Activated T-cell treated with anti-CD3 and anti-CD28 coated beads, Interleukin-2, amount 50 U/mL, for 24 hours (primary cell): ENCODE measurements at regions not wholly inside any gene's neighbourhood (a gene's known extent, or its start where the extent isn't known, plus 50 kb on each side); places are given as distances from the start of the nearest gene placed in this dataset.
A peak's percentile ranks its signal among the peaks of the same experiment; 100 is the strongest.
"Not testable (repeated sequence)": the region's sequence is repeated elsewhere in the genome, so short reads cannot be mapped to it uniquely, and the experiment has no call there.

Source experiments
- DNase-seq: peaks from one replicate; pipeline ENCODE4 v3.0.0-alpha.2; 2020
- H3K27ac Mint-ChIP-seq: 2 replicates; pipeline ENCODE4 v1.8.0; 2020; ENCODE audit warnings: mild to moderate bottlenecking, mixed read lengths
- H3K27me3 Mint-ChIP-seq: 2 replicates; pipeline ENCODE4 v1.8.0; 2020; ENCODE audit warnings: mixed read lengths
- H3K36me3 Mint-ChIP-seq: 2 replicates; pipeline ENCODE4 v1.8.0; 2020; ENCODE audit warnings: low read depth, mixed read lengths
- H3K4me1 Mint-ChIP-seq: 2 replicates; pipeline ENCODE4 v1.8.0; 2020; ENCODE audit warnings: low read depth, mixed read lengths
- H3K4me3 Mint-ChIP-seq: 2 replicates; pipeline ENCODE4 v1.8.0; 2020; ENCODE audit warnings: mild to moderate bottlenecking, moderate library complexity, mixed read lengths
- H3K9me3 Mint-ChIP-seq: 2 replicates; pipeline ENCODE4 v1.8.0; 2020; ENCODE audit warnings: mixed read lengths

DNA sequence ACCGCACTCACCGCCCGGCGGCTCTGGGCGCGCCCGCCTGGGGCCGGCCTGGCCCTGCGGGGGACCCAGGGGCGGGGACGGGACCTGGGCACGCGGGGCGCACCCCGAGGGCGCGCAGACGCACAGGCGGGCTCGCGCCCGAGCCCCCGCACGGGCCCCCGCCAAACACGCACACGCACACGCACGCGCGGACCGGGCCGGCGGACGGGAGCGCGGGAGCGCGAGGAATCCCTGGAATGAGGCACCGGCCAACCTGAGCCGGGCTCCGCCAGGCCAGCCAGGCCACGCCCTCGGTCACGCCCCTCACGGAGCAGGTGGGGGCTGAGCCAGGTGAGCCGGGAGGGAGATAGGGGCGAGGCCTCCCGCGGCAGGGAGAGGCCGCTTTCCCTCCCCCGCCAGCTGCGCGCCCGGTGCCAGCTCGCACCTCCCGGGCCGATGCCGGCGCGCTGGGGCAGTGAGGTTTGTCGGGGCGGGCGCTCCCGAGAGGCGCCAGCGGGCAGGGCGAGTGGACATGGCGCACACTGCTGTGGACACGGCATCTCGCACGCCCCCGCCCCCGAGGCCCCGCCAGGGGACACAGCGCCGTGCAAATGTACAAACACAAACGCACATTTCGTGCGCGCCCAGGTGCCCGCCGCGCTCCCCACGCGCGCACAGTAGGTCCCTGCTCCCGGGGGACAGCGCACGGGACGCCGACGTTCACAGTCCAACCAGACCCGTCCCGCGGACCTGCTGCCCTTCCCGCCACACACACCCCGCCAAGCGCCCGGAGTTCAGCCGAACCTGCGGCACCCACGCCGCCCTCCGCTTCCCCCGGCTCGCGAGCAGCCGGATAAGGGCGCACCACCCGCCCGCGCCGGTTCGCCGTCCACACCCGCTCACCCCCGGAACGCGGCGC lies 75.9 kb upstream of the VGLL4 start:
- H3K27me3 Mint-ChIP-seq, result peaks cover 20% of the 10 kb centered on the region
- peak; percentile 84 for DNase-seq
- H3K4me3 Mint-ChIP-seq, result peak overlapping the region; percentile 85
- H3K36me3 Mint-ChIP-seq, result peaks cover 8% of the 10 kb centered on the region
- no peaks in the 10 kb centered on the region for H3K9me3 Mint-ChIP-seq
- no peak overlapping the region for H3K27ac Mint-ChIP-seq
- peaks cover 29% of the 10 kb centered on the region for H3K4me1 Mint-ChIP-seq

DNA sequence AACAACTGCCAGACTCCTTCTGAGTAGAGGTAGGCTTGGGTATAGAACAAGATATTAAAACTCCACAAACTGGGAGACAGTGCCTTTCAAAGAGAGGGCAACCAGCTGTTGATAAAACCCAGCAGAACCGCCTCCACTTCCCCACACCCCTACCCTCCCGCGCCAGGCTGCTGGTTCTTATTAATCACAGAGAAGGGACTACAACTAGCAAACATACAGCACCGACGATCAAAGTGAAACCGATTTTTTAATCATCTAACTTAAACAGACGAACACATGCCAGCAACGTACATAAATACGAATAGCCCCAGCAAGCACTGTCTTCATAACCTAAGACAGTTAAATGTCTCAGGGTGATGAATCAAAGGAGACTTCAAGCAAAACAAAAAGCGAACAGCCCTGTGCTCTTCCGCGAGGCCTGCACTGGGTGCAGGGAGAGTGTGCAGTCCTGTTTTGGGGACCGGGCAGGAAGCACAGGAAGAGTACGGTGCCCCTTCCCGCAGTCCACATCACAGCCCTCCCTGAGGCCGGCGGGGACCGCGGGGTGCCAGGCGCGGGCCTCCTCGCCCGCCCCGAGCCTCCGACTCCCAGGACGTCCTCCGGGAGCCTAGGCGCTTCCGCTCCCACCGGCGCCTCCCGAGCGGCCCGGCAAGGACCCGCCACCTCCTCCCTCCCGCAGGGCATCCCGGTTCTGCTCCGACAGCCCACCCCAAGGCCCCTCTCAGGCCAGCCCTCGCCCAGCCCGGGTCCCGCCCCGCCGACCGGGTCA lies 75.1 kb upstream of the VGLL4 start:
- peaks cover 28% of the 10 kb centered on the region for H3K4me1 Mint-ChIP-seq
- H3K27me3 Mint-ChIP-seq, result peaks cover 18% of the 10 kb centered on the region
- H3K27ac Mint-ChIP-seq, result peak overlapping the region; percentile 95
- DNase-seq, result peak; percentile 59
- H3K4me3 Mint-ChIP-seq, result peak overlapping the region; percentile 85
- no peaks in the 10 kb centered on the region for H3K9me3 Mint-ChIP-seq
- peaks cover 8% of the 10 kb centered on the region for H3K36me3 Mint-ChIP-seq

DNA sequence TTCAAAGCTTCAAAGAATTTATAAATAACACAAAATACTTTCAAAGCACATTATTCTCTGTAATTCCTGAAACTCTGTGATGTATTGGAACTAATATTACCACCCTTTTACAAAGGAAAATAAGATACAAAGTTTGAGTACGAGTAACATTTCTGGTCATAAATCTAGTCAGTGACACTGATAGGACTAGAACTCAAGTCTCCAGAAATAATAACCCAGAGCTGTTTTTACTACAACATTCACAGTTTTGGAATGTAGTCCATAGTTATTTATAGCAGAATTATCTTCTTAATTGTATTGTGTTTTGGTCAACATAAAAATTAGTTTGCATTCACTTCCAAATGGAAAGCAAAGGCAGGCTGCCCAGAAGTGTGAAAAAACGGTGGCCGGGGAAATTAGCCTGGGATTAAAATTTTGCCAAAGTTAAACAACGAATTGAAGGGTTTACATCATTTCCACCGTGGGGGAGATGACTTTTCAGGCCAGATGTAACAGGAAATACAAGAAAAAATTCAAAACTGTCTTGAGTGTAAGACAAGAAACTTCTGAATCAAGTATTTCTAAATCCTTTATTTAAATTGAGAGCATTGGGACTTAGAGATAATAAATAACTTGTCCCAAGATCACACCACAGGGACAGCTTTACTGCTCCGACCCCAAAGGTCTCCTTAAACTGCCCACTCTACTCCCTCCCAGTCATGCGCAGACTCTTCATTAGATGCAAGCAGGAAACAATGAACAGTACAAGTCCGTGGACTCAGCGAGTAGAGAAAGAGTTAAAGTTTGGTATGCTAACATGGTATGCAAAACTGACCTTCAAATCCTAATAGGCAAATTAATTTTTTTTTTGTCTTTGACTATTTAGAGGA lies 74.3 kb upstream of the VGLL4 start:
- DNase-seq, result no peak
- Mint-ChIP-seq H3K4me1 (peaks cover 28% of the 10 kb centered on the region), H3K4me3 (peak overlapping the region; percentile 85), H3K9me3 (no peaks in the 10 kb centered on the region), H3K36me3 (peaks cover 8% of the 10 kb centered on the region), H3K27ac (peak overlapping the region; percentile 95), H3K27me3 (peaks cover 18% of the 10 kb centered on the region)

- H3K27me3 Mint-ChIP-seq, result peaks cover 18% of the 10 kb centered on the region
- no peak overlapping the region for H3K4me3 Mint-ChIP-seq
- H3K4me1 Mint-ChIP-seq, result peaks cover 28% of the 10 kb centered on the region
- H3K9me3 Mint-ChIP-seq, result no peaks in the 10 kb centered on the region
- H3K27ac Mint-ChIP-seq, result no peak overlapping the region
- H3K36me3 Mint-ChIP-seq, result peaks cover 8% of the 10 kb centered on the region
- DNase-seq, result no peak
Observed at GRCh38 chr3:11717301-11717700, 73.6 kb upstream of the VGLL4 start.

DNA sequence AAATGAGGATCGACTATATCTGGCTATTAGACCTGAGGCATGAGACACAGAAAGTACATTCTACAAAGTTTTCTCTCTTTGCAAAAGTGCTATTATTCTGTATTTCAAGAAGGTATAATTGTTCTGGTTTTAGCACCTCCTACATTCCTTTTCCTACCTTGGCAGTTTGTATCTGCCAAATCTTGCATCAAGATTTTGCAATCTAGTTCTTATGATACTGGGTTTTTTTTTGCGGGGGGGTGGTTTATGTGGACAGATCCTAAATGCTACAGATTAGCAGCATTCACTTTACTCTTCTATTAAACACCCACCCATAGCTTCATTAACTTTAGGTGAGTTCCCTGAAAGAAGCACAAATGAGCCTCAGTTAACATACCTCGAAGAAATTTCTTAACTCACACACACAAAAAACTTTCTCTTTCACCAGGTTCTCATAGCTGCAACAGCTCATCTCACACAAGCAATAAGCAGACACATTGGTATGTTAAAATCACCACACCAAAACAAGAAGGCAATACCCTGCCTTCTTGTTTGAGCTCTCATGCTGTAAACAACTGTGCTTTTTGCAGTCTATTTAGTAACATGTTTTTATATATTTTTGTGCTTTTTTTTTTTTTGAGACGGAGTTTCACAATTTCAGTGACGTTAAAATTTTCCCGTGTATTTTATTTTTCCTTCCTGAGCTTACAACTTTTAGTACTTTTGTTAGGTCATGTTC lies 73.0 kb upstream of the VGLL4 start:
- DNase-seq, result no peak
- peaks cover 12% of the 10 kb centered on the region for H3K27me3 Mint-ChIP-seq
- peaks cover 28% of the 10 kb centered on the region for H3K4me1 Mint-ChIP-seq
- H3K36me3 Mint-ChIP-seq, result peaks cover 8% of the 10 kb centered on the region
- H3K9me3 Mint-ChIP-seq, result no peaks in the 10 kb centered on the region
- no peak overlapping the region for H3K4me3 Mint-ChIP-seq
- no peak overlapping the region for H3K27ac Mint-ChIP-seq

DNA sequence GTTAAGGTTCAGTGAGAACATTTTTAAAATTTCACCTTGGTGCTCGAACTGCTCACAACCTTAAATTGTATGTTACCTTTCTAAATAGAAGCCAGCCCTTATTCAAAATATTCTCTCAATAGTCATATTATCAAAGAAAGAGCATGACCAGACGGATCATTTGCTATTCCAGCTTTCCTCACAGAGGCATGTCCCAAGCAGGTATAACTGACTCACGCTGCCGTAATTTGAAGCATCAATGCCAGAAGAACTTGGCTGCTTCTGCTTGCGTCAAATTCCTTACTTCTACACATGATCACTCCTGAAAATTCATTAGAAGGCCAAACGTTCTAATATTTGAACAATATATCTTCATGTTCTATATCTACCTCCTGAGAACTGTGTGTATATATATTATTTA lies 69.5 kb upstream of the VGLL4 start:
- DNase-seq, result no peak
- Mint-ChIP-seq H3K27me3 (no peaks in the 10 kb centered on the region), H3K4me3 (no peak overlapping the region), H3K36me3 (peaks cover 10% of the 10 kb centered on the region), H3K9me3 (peaks cover 9% of the 10 kb centered on the region), H3K4me1 (peaks cover 11% of the 10 kb centered on the region), H3K27ac (no peak overlapping the region)

GRCh38 chr3:11712646-11713045 lies 68.9 kb upstream of the VGLL4 start:
- no peaks in the 10 kb centered on the region for H3K27me3 Mint-ChIP-seq

GRCh38 chr3:11711876-11712275 lies 68.2 kb upstream of the VGLL4 start:
- Mint-ChIP-seq H3K4me3 (no peak overlapping the region), H3K27ac (no peak overlapping the region), H3K36me3 (peaks cover 10% of the 10 kb centered on the region), H3K27me3 (no peaks in the 10 kb centered on the region), H3K9me3 (peaks cover 9% of the 10 kb centered on the region), H3K4me1 (peaks cover 4% of the 10 kb centered on the region)
- DNase-seq, result no peak

More at GRCh38 chr3:11712646-11713045, 68.9 kb upstream of the VGLL4 start:
- Mint-ChIP-seq H3K4me1 (peaks cover 6% of the 10 kb centered on the region), H3K36me3 (peaks cover 10% of the 10 kb centered on the region), H3K27ac (no peak overlapping the region), H3K4me3 (no peak overlapping the region), H3K9me3 (peaks cover 9% of the 10 kb centered on the region)
- DNase-seq, result no peak

GRCh38 chr3:11709782-11710181 lies 66.1 kb upstream of the VGLL4 start:
- Mint-ChIP-seq H3K4me3 (no peak overlapping the region), H3K36me3 (peaks cover 10% of the 10 kb centered on the region), H3K9me3 (peaks cover 9% of the 10 kb centered on the region), H3K27ac (no peak overlapping the region), H3K27me3 (no peaks in the 10 kb centered on the region), H3K4me1 (peaks cover 3% of the 10 kb centered on the region)
- no peak for DNase-seq

DNA sequence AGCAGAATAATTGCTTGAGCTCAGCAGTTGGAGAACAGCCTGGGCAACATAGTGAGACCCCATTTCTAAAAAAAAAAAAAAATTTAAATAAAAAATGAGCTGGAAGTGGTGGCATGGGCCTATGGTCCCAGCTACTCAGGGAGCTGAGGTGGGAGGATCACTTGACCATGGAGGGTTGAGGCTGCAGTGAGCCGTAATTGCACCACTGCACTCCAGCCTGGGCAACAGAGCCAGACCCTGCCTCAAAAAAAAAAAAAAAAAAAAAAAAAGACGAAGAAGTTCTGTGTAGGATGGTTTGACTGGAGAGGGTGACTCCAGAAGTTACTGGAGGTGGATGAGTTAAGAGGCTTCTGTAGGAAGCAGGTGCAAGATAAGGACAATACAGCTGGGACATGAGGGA lies 63.4 kb upstream of the VGLL4 start:
- H3K27ac Mint-ChIP-seq, H3K27me3 Mint-ChIP-seq, DNase-seq, H3K4me3 Mint-ChIP-seq, H3K9me3 Mint-ChIP-seq, H3K4me1 Mint-ChIP-seq: not testable (repeated sequence)
- peaks cover 13% of the 10 kb centered on the region for H3K36me3 Mint-ChIP-seq

DNA sequence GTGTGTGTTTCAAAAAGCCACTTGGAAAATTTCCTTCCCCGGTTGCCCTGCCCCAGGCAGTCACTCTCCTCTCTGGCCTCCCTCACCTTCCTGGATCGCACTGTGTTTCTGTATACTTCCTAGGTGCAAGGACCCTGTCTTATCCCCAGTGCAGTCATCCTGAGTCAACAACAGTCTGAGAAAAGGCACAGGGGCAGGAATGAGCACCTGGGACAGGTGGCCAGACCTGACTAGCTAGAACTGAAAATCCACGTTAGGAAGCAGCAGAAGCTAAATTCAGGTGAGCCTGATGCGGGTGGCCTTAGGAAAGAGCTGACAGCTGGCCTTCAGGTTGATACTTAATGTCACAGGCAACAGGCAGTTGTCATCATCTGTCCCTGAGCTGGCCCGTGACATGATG lies 62.9 kb upstream of the VGLL4 start:
- DNase-seq, result no peak
- H3K36me3 Mint-ChIP-seq, result peaks cover 15% of the 10 kb centered on the region
- no peaks in the 10 kb centered on the region for H3K27me3 Mint-ChIP-seq
- peaks cover 9% of the 10 kb centered on the region for H3K9me3 Mint-ChIP-seq
- H3K4me3 Mint-ChIP-seq, result no peak overlapping the region
- H3K4me1 Mint-ChIP-seq, result peaks cover 3% of the 10 kb centered on the region
- H3K27ac Mint-ChIP-seq, result no peak overlapping the region

- peak; percentile 29 for DNase-seq
- Mint-ChIP-seq H3K9me3 (peaks cover 7% of the 10 kb centered on the region), H3K27ac (peak overlapping the region; percentile 40), H3K27me3 (no peaks in the 10 kb centered on the region), H3K4me3 (peak overlapping the region; percentile 55), H3K4me1 (peaks cover 3% of the 10 kb centered on the region), H3K36me3 (peaks cover 14% of the 10 kb centered on the region)
Observed at GRCh38 chr3:11705049-11705448, 61.3 kb upstream of the VGLL4 start.

GRCh38 chr3:11703146-11703545 lies 59.4 kb upstream of the VGLL4 start:
- DNase-seq, result no peak
- H3K36me3 Mint-ChIP-seq, result peaks cover 8% of the 10 kb centered on the region
- peaks cover 3% of the 10 kb centered on the region for H3K4me1 Mint-ChIP-seq
- no peak overlapping the region for H3K4me3 Mint-ChIP-seq
- no peak overlapping the region for H3K27ac Mint-ChIP-seq
- no peaks in the 10 kb centered on the region for H3K9me3 Mint-ChIP-seq
- H3K27me3 Mint-ChIP-seq, result no peaks in the 10 kb centered on the region

- H3K4me1 Mint-ChIP-seq, result no peaks in the 10 kb centered on the region
- no peak overlapping the region for H3K27ac Mint-ChIP-seq
- no peak overlapping the region for H3K4me3 Mint-ChIP-seq
- DNase-seq, result no peak
- peaks cover 8% of the 10 kb centered on the region for H3K36me3 Mint-ChIP-seq
- no peaks in the 10 kb centered on the region for H3K9me3 Mint-ChIP-seq
- H3K27me3 Mint-ChIP-seq, result no peaks in the 10 kb centered on the region
Observed at GRCh38 chr3:11699083-11699427, 55.3 kb upstream of the VGLL4 start.
